ENCODE measurements at regions not wholly inside any gene's neighbourhood (a gene's known extent, or its start where the extent isn't known, plus 50 kb on each side); places are given as distances from the start of the nearest gene placed in this dataset.

DNA sequence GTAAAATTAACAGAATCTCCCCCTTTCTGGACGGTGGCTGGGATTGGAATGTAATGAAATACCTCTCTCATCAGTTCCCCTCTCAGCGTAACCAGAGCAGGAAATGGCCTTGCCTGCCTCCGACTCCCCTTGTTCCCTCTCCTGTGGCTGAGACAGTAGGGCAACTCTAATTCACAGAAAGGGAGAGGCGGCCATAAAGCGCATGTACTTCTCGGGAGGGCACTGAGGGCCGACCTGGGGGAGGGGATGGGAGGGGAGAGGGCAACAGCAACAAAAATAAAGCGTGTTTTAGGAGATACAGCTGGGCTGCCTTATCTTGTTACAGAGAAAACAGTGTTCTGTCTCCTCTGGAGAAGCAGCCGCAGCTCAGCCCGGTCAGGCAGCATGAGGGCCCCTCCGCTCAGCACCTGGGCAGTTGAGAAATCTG, 783.3 kb upstream of the ARRDC4 start:
- Mint-ChIP-seq H3K27ac (no peak overlapping the region), H3K36me3 (no peaks in the 10 kb centered on the region), H3K27me3 (peaks cover 0 to 17% (median 5%) of the 10 kb centered on the region in 5 donors), H3K9me3 (peaks cover 0 to 5% (median 2%) of the 10 kb centered on the region in 11 donors), H3K4me1 (peaks cover 0 to 5% (median 0%) of the 10 kb centered on the region in 7 donors), H3K4me3 (no peak overlapping the region)
- Histone ChIP-seq H3K36me3 (ENCODE audit: control insufficient read depth in 2 of 3, insufficient read depth in 3 of 3, low read length in 3 of 3) (no peaks in the 10 kb centered on the region), H3K9me3 (ENCODE audit: control insufficient read depth in 2 of 3, low read length in 3 of 3) (no peaks in the 10 kb centered on the region), H3K27me3 (ENCODE audit: control insufficient read depth in 2 of 2, insufficient read depth in 2 of 2, low read length in 2 of 2) (no peaks in the 10 kb centered on the region), H3K27ac (ENCODE audit: low read depth, low read length) (no peak overlapping the region), H3K4me3 (ENCODE audit: low read length) (no peak overlapping the region), H3K4me1 (ENCODE audit: control insufficient read depth in 2 of 2, insufficient read depth in 2 of 2, low read length in 2 of 2) (no peaks in the 10 kb centered on the region)
- intact Hi-C loops (cut with micrococcal nuclease), result no loop called here
- POLR2A ChIA-PET, result no interaction called here
- no peak for ATAC-seq
- CTCF ChIA-PET, result no interaction called here
- no peak for DNase-seq

- no peak overlapping the region for H3K27ac Mint-ChIP-seq
- no peaks in the 10 kb centered on the region for H3K36me3 ChIP-seq (ENCODE audit: control insufficient read depth in 2 of 3, insufficient read depth in 3 of 3, low read length in 3 of 3)
- peaks cover 0 to 8% (median 0%) of the 10 kb centered on the region in 11 donors for H3K9me3 Mint-ChIP-seq
- H3K27me3 Mint-ChIP-seq, result peaks cover 0 to 8% (median 0%) of the 10 kb centered on the region in 5 donors
- no peak overlapping the region for H3K4me3 ChIP-seq (ENCODE audit: low read length)
- no peak overlapping the region for H3K4me3 Mint-ChIP-seq
- ATAC-seq, result no peak
- no peaks in the 10 kb centered on the region for H3K36me3 Mint-ChIP-seq
- ChIA-PET CTCF (no interaction called here), POLR2A (no interaction called here)
- H3K4me1 ChIP-seq (ENCODE audit: control insufficient read depth in 2 of 2, insufficient read depth in 2 of 2, low read length in 2 of 2), result no peaks in the 10 kb centered on the region
- intact Hi-C loops (cut with micrococcal nuclease), result no loop called here
- DNase-seq, result no peak
- no peaks in the 10 kb centered on the region for H3K27me3 ChIP-seq (ENCODE audit: control insufficient read depth in 2 of 2, insufficient read depth in 2 of 2, low read length in 2 of 2)
- no peak overlapping the region for H3K27ac ChIP-seq (ENCODE audit: low read depth, low read length)
- H3K9me3 ChIP-seq (ENCODE audit: control insufficient read depth in 2 of 3, low read length in 3 of 3), result no peaks in the 10 kb centered on the region
- peaks cover 0 to 4% (median 0%) of the 10 kb centered on the region in 7 donors for H3K4me1 Mint-ChIP-seq
Observed at GRCh38 chr15:97182581-97182980, 777.9 kb upstream of the ARRDC4 start.

GRCh38 chr15:97189162-97189780, 771.2 kb upstream of the ARRDC4 start:
- H3K4me1 Mint-ChIP-seq, result no peaks in the 10 kb centered on the region
- no peak overlapping the region for H3K4me3 Mint-ChIP-seq
- no peaks in the 10 kb centered on the region for H3K36me3 ChIP-seq (ENCODE audit: control insufficient read depth in 2 of 3, insufficient read depth in 3 of 3, low read length in 3 of 3)
- no peaks in the 10 kb centered on the region for H3K36me3 Mint-ChIP-seq
- no peak overlapping the region for H3K27ac ChIP-seq (ENCODE audit: low read depth, low read length)
- DNase-seq (no peak), ATAC-seq (no peak)
- POLR2A ChIA-PET, result no interaction called here
- no peaks in the 10 kb centered on the region for H3K9me3 ChIP-seq (ENCODE audit: control insufficient read depth in 2 of 3, low read length in 3 of 3)
- no peaks in the 10 kb centered on the region for H3K27me3 ChIP-seq (ENCODE audit: control insufficient read depth in 2 of 2, insufficient read depth in 2 of 2, low read length in 2 of 2)
- no peak overlapping the region for H3K4me3 ChIP-seq (ENCODE audit: low read length)
- H3K9me3 Mint-ChIP-seq, result peaks cover 0 to 12% (median 0%) of the 10 kb centered on the region in 11 donors
- CTCF ChIA-PET, result no interaction called here
- H3K4me1 ChIP-seq (ENCODE audit: control insufficient read depth in 2 of 2, insufficient read depth in 2 of 2, low read length in 2 of 2), result no peaks in the 10 kb centered on the region
- no peaks in the 10 kb centered on the region for H3K27me3 Mint-ChIP-seq
- intact Hi-C loops (cut with micrococcal nuclease), result no loop called here
- H3K27ac Mint-ChIP-seq, result no peak overlapping the region

DNA sequence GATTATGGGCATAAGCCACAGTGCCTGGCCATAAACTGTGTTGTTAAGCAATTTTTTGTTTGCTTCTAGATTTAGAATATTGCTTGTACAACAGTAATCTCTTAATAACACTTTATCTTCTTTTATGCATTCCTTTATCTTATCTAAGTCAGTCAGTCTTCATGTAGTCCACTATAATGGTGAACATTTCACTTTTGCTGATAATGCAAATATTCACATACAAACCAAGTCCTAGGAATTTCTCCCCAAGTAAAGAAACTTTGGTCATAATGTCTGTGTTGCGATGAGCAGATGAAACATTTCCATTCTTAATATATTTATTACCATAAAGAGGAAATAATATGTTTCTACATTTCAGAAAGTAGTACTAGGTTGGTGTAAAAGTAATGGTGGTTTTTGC, 765.8 kb upstream of the ARRDC4 start:
- Histone ChIP-seq H3K4me1 (ENCODE audit: control insufficient read depth in 2 of 2, insufficient read depth in 2 of 2, low read length in 2 of 2) (no peaks in the 10 kb centered on the region), H3K9me3 (ENCODE audit: control insufficient read depth in 2 of 3, low read length in 3 of 3) (no peaks in the 10 kb centered on the region), H3K36me3 (ENCODE audit: control insufficient read depth in 2 of 3, insufficient read depth in 3 of 3, low read length in 3 of 3) (no peaks in the 10 kb centered on the region), H3K4me3 (ENCODE audit: low read length) (no peak overlapping the region), H3K27ac (ENCODE audit: low read depth, low read length) (no peak overlapping the region), H3K27me3 (ENCODE audit: control insufficient read depth in 2 of 2, insufficient read depth in 2 of 2, low read length in 2 of 2) (no peaks in the 10 kb centered on the region)
- ATAC-seq (no peak), DNase-seq (no peak)
- Mint-ChIP-seq H3K4me3 (no peak overlapping the region), H3K4me1 (no peaks in the 10 kb centered on the region), H3K9me3 (peaks cover 0 to 2% (median 0%) of the 10 kb centered on the region in 11 donors), H3K36me3 (no peaks in the 10 kb centered on the region), H3K27me3 (peaks cover 0 to 6% (median 0%) of the 10 kb centered on the region in 5 donors), H3K27ac (no peak overlapping the region)
- POLR2A ChIA-PET, result no interaction called here
- CTCF ChIA-PET, result no interaction called here
- intact Hi-C loops (cut with micrococcal nuclease), result no loop called here

DNA sequence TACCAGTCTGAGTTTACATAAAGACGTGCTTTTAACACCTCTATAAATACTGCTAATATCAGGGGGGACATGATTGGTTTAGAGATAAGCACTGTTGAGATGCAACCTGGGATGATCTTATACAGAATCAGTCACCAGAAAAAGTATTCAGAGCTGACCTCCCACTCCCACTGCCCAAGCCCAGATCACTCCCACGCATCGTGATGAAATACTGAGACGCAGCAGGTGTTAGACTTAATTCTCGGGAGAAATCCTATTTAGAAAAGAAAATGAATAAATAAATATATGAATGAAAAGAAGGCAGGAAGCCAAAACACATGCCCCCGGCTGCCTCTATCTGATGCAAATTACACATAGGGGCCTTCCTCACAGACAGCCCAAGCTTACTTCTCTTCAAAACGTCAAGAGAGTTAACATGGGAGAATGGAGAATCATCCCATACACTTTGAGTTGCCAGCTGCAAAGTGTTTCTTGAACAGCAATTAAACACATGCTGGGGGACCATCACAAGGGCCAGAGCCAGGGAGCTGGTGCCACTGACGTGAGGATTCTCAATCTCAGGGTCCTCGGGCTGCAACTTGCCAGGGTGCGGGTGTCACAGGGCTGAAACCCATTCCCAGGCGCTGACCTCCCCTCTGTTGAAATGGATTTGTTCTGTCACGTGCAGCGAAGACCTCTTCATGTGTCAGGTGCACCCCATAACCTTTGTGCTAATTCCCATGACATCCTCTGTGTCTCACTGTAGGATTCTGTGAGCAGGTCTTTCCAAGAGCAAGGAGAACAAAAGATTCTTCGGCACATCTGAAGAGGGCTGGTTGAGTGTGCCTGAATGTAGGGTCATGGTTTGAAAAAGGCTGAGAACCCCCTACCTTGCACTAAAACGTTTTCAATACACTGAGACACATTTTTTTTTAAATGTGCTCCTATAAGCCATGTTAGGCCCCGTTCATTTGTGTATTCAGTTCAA, 764.2 kb upstream of the ARRDC4 start:
- no peaks in the 10 kb centered on the region for H3K27me3 ChIP-seq (ENCODE audit: control insufficient read depth in 2 of 2, insufficient read depth in 2 of 2, low read length in 2 of 2)
- no peak overlapping the region for H3K27ac Mint-ChIP-seq
- ATAC-seq (no peak), DNase-seq (no peak)
- H3K9me3 Mint-ChIP-seq, result peaks cover 0 to 2% (median 0%) of the 10 kb centered on the region in 11 donors
- no peaks in the 10 kb centered on the region for H3K4me1 Mint-ChIP-seq
- H3K27me3 Mint-ChIP-seq, result peaks cover 0 to 6% (median 0%) of the 10 kb centered on the region in 5 donors
- POLR2A ChIA-PET, result no interaction called here
- no peaks in the 10 kb centered on the region for H3K36me3 Mint-ChIP-seq
- H3K4me3 Mint-ChIP-seq, result no peak overlapping the region
- no peak overlapping the region for H3K4me3 ChIP-seq (ENCODE audit: low read length)
- intact Hi-C loops (cut with micrococcal nuclease), result no loop called here
- no peak overlapping the region for H3K27ac ChIP-seq (ENCODE audit: low read depth, low read length)
- CTCF ChIA-PET, result no interaction called here
- H3K9me3 ChIP-seq (ENCODE audit: control insufficient read depth in 2 of 3, low read length in 3 of 3), result no peaks in the 10 kb centered on the region
- no peaks in the 10 kb centered on the region for H3K36me3 ChIP-seq (ENCODE audit: control insufficient read depth in 2 of 3, insufficient read depth in 3 of 3, low read length in 3 of 3)
- H3K4me1 ChIP-seq (ENCODE audit: control insufficient read depth in 2 of 2, insufficient read depth in 2 of 2, low read length in 2 of 2), result no peaks in the 10 kb centered on the region

GRCh38 chr15:97199393-97200051, 761.0 kb upstream of the ARRDC4 start:
- H3K27me3 ChIP-seq (ENCODE audit: control insufficient read depth in 2 of 2, insufficient read depth in 2 of 2, low read length in 2 of 2), result no peaks in the 10 kb centered on the region
- Mint-ChIP-seq H3K4me1 (no peaks in the 10 kb centered on the region), H3K9me3 (peaks cover 0 to 6% (median 0%) of the 10 kb centered on the region in 11 donors), H3K27ac (no peak overlapping the region), H3K27me3 (peaks cover 0 to 6% (median 0%) of the 10 kb centered on the region in 5 donors), H3K36me3 (no peaks in the 10 kb centered on the region), H3K4me3 (no peak overlapping the region)
- POLR2A ChIA-PET, result no interaction called here
- ATAC-seq (no peak), DNase-seq (no peak)
- no peak overlapping the region for H3K4me3 ChIP-seq (ENCODE audit: low read length)
- H3K36me3 ChIP-seq (ENCODE audit: control insufficient read depth in 2 of 3, insufficient read depth in 3 of 3, low read length in 3 of 3), result no peaks in the 10 kb centered on the region
- CTCF ChIA-PET, result no interaction called here
- no peaks in the 10 kb centered on the region for H3K9me3 ChIP-seq (ENCODE audit: control insufficient read depth in 2 of 3, low read length in 3 of 3)
- no peaks in the 10 kb centered on the region for H3K4me1 ChIP-seq (ENCODE audit: control insufficient read depth in 2 of 2, insufficient read depth in 2 of 2, low read length in 2 of 2)
- H3K27ac ChIP-seq (ENCODE audit: low read depth, low read length), result no peak overlapping the region
- intact Hi-C loops (cut with micrococcal nuclease), result no loop called here
